ENCODE measurements at regions not wholly inside any gene's neighbourhood (a gene's known extent, or its start where the extent isn't known, plus 50 kb on each side); places are given as distances from the start of the nearest gene placed in this dataset.
A peak's percentile ranks its signal among the peaks of the same experiment; 100 is the strongest.
"Not testable (repeated sequence)": the region's sequence is repeated elsewhere in the genome, so short reads cannot be mapped to it uniquely, and the experiment has no call there.

- DNase-seq (ENCODE audit: low spot score) = not testable (repeated sequence)
Observed at GRCh38 chrX:90848595-90848994, 586.0 kb upstream of the PABPC5 start.

GRCh38 chrX:90883479-90883878 lies 551.2 kb upstream of the PABPC5 start:
- no peak for DNase-seq (ENCODE audit: low spot score)

GRCh38 chrX:90914816-90915215 lies 519.8 kb upstream of the PABPC5 start:
- not testable (repeated sequence) for DNase-seq (ENCODE audit: low spot score)

GRCh38 chrX:90946870-90947269 lies 487.8 kb upstream of the PABPC5 start:
- DNase-seq (ENCODE audit: low spot score) = not testable (repeated sequence)

- DNase-seq (ENCODE audit: low spot score) = peak; percentile 75
Observed at GRCh38 chrX:90995191-90995590, 439.4 kb upstream of the PABPC5 start.

- DNase-seq (ENCODE audit: low spot score) = not testable (repeated sequence)
Observed at GRCh38 chrX:91018111-91018510, 416.5 kb upstream of the PABPC5 start.

- no peak for DNase-seq (ENCODE audit: low spot score)
Observed at GRCh38 chrX:91039777-91040176, 394.9 kb upstream of the PABPC5 start.

GRCh38 chrX:91066104-91066503 lies 368.5 kb upstream of the PABPC5 start:
- no peak for DNase-seq (ENCODE audit: low spot score)

GRCh38 chrX:91079342-91080114 lies 355.1 kb upstream of the PABPC5 start:
- no peak for DNase-seq (ENCODE audit: low spot score)

GRCh38 chrX:91080822-91081221 lies 353.8 kb upstream of the PABPC5 start:
- DNase-seq (ENCODE audit: low spot score) = no peak

- no peak for DNase-seq (ENCODE audit: low spot score)
Observed at GRCh38 chrX:91081873-91082272, 352.8 kb upstream of the PABPC5 start.

GRCh38 chrX:91108761-91109160 lies 325.9 kb upstream of the PABPC5 start:
- DNase-seq (ENCODE audit: low spot score) = no peak

- DNase-seq (ENCODE audit: low spot score) = no peak
Observed at GRCh38 chrX:91122151-91122694, 312.4 kb upstream of the PABPC5 start.

- DNase-seq (ENCODE audit: low spot score) = no peak
Observed at GRCh38 chrX:91137883-91138282, 296.8 kb upstream of the PABPC5 start.
